HEK293 (cell line): ENCODE measurements at regions not wholly inside any gene's neighbourhood (a gene's known extent, or its start where the extent isn't known, plus 50 kb on each side); places are given as distances from the start of the nearest gene placed in this dataset.

ENCODE experiments used
- CTCF ChIA-PET: fragments of 350-600 bp; formaldehyde crosslinking; extraction: SDS; loops from one replicate; lab custom pipeline; 2021; ENCODE audit warnings: antibody characterized with exemption; lab: Yijun Ruan, JAX
- POLR2A ChIA-PET: fragments of 300-600 bp; formaldehyde crosslinking; extraction: SDS; loops from one replicate; lab custom pipeline; 2020; ENCODE audit warnings: antibody characterized with exemption, inconsistent platforms; lab: Yijun Ruan, JAX
- H3K27ac ChIP-seq: fragments of 200-500 bp; sonication (Bioruptor generic); 2 replicates; pipeline ENCODE4 v1.5.1; 2014; ENCODE audit warnings: low read depth, low read length, control low read depth, inconsistent platforms; ENCODE audit errors: extremely low read depth
- H3K36me3 ChIP-seq, 2 experiments: fragments of 200-500 bp in 1 of 2; sonication (Bioruptor generic) in 1 of 2; 1 replicate in 1 of 2; 2 replicates in 1 of 2; pipeline ENCODE4 v1.5.1; 2014 to 2017; ENCODE audit warnings: inconsistent platforms in 2 of 2, low read length in 2 of 2; ENCODE audit not compliant: control insufficient read depth in 2 of 2, insufficient read depth in 1 of 2
- H3K4me1 ChIP-seq: fragments of 200-500 bp; sonication (Bioruptor generic); 2 replicates; pipeline ENCODE4 v1.5.1; 2014; ENCODE audit warnings: mild to moderate bottlenecking, low read length, inconsistent platforms; ENCODE audit not compliant: control insufficient read depth, insufficient read depth
- H3K4me3 ChIP-seq: 2 replicates; pipeline ENCODE4 v1.5.1; 2011; ENCODE audit warnings: low read depth, mild to moderate bottlenecking, control low read depth, low read length, moderate library complexity
- H3K9me3 ChIP-seq: fragments of 200-500 bp; sonication (Bioruptor generic); 2 replicates; pipeline ENCODE4 v1.5.1; 2014; ENCODE audit warnings: low read depth, low read length, inconsistent platforms; ENCODE audit not compliant: control insufficient read depth, insufficient read depth
- KLF8 ChIP-seq: fragments of 450-650 bp; formaldehyde crosslinking; IDR thresholded peaks from 2 replicates; pipeline ENCODE4 v1.5.1; 2016; ENCODE audit warnings: missing biosample characterization, missing genetic modification characterization
- PRDM1 ChIP-seq: fragments of 450-650 bp; formaldehyde crosslinking; IDR thresholded peaks from 2 replicates; pipeline ENCODE4; 2016; ENCODE audit warnings: missing biosample characterization, missing genetic modification characterization
- SP3 ChIP-seq: fragments of 450-650 bp; formaldehyde crosslinking; IDR thresholded peaks from 2 replicates; pipeline ENCODE4 v1.5.1; 2016; ENCODE audit warnings: missing biosample characterization, missing genetic modification characterization
- ZBTB17 ChIP-seq: fragments of 450-650 bp; formaldehyde crosslinking; IDR thresholded peaks from 2 replicates; pipeline ENCODE4 v1.5.1; 2016; ENCODE audit warnings: missing biosample characterization, missing genetic modification characterization
- ZEB2 ChIP-seq: fragments of 450-650 bp; formaldehyde crosslinking; IDR thresholded peaks from 2 replicates; pipeline ENCODE4 v1.5.1; 2016; ENCODE audit warnings: missing biosample characterization, missing genetic modification characterization
- ZFP69B ChIP-seq: fragments of 450-650 bp; formaldehyde crosslinking; IDR thresholded peaks from 2 replicates; pipeline ENCODE4 v1.5.1; 2016; ENCODE audit warnings: missing biosample characterization, missing genetic modification characterization
- ZNF133 ChIP-seq: fragments of 450-650 bp; formaldehyde crosslinking; IDR thresholded peaks from 2 replicates; pipeline ENCODE4 v1.5.1; 2016; ENCODE audit warnings: missing biosample characterization, missing genetic modification characterization
- ZNF16 ChIP-seq: fragments of 450-650 bp; formaldehyde crosslinking; IDR thresholded peaks from 2 replicates; pipeline ENCODE4 v1.5.1; 2016; ENCODE audit warnings: low read depth, missing biosample characterization, missing genetic modification characterization
- ZNF169 ChIP-seq: fragments of 450-650 bp; formaldehyde crosslinking; IDR thresholded peaks from 2 replicates; pipeline ENCODE4 v1.5.1; 2016; ENCODE audit warnings: missing biosample characterization, missing genetic modification characterization
- ZNF311 ChIP-seq: fragments of 450-650 bp; formaldehyde crosslinking; IDR thresholded peaks from 2 replicates; pipeline ENCODE4 v1.5.1; 2017; ENCODE audit warnings: missing biosample characterization, missing genetic modification characterization, borderline replicate concordance
- ZNF423 ChIP-seq: fragments of 450-650 bp; formaldehyde crosslinking; IDR thresholded peaks from 2 replicates; pipeline ENCODE4 v1.5.1; 2016; ENCODE audit warnings: missing biosample characterization, missing genetic modification characterization
- ZNF530 ChIP-seq: fragments of 450-650 bp; formaldehyde crosslinking; IDR thresholded peaks from 2 replicates; pipeline ENCODE4 v1.5.1; 2016; ENCODE audit warnings: low read depth, missing biosample characterization, missing genetic modification characterization
- ZNF549 ChIP-seq: fragments of 450-650 bp; IDR thresholded peaks from 2 replicates; pipeline ENCODE4 v1.5.1; 2018; ENCODE audit warnings: missing biosample characterization, missing genetic modification characterization, mild to moderate bottlenecking, inconsistent platforms, moderate library complexity
- ZNF555 ChIP-seq: fragments of 450-650 bp; formaldehyde crosslinking; conservative IDR thresholded peaks from 2 replicates; pipeline ENCODE4 v1.5.1; 2017; ENCODE audit warnings: missing biosample characterization, mild to moderate bottlenecking, missing genetic modification characterization, inconsistent platforms
- ZNF558 ChIP-seq: fragments of 450-650 bp; formaldehyde crosslinking; IDR thresholded peaks from 2 replicates; pipeline ENCODE4 v1.5.1; 2016; ENCODE audit warnings: missing biosample characterization, missing genetic modification characterization
- ZNF596 ChIP-seq: fragments of 450-650 bp; IDR thresholded peaks from 2 replicates; pipeline ENCODE4 v1.5.0; 2018; ENCODE audit warnings: missing biosample characterization, mild to moderate bottlenecking, missing genetic modification characterization, moderate library complexity
- ZNF623 ChIP-seq: fragments of 450-650 bp; formaldehyde crosslinking; IDR thresholded peaks from 2 replicates; pipeline ENCODE4 v1.5.1; 2016; ENCODE audit warnings: missing biosample characterization, missing genetic modification characterization
- ZNF624 ChIP-seq: fragments of 450-650 bp; formaldehyde crosslinking; IDR thresholded peaks from 2 replicates; pipeline ENCODE4 v1.5.1; 2017; ENCODE audit warnings: missing biosample characterization, missing genetic modification characterization
- ZNF626 ChIP-seq: fragments of 450-650 bp; sonication (Bioruptor Pico); formaldehyde crosslinking; IDR thresholded peaks from 2 replicates; pipeline ENCODE4 v1.5.1; 2018; ENCODE audit warnings: missing biosample characterization, missing genetic modification characterization, inconsistent platforms
- ZNF670 ChIP-seq: fragments of 450-650 bp; formaldehyde crosslinking; IDR thresholded peaks from 2 replicates; pipeline ENCODE4 v1.5.1; 2016; ENCODE audit warnings: missing biosample characterization, missing genetic modification characterization, low read depth
- ZNF768 ChIP-seq: fragments of 450-650 bp; formaldehyde crosslinking; IDR thresholded peaks from 2 replicates; pipeline ENCODE4 v1.5.1; 2018; ENCODE audit warnings: missing biosample characterization, mild to moderate bottlenecking, missing genetic modification characterization
- ZNF776 ChIP-seq: fragments of 450-650 bp; formaldehyde crosslinking; IDR thresholded peaks from 2 replicates; pipeline ENCODE4 v1.5.0; 2017; ENCODE audit warnings: missing biosample characterization, missing genetic modification characterization, borderline replicate concordance
- TF ChIP-seq, protein P1 (sequence below): fragments of 450-650 bp; formaldehyde crosslinking; conservative IDR thresholded peaks from 2 replicates; pipeline ENCODE4 v1.5.1; 2016; ENCODE audit warnings: low read depth, missing biosample characterization, missing genetic modification characterization
- TF ChIP-seq, protein P2 (sequence below): fragments of 450-650 bp; formaldehyde crosslinking; IDR thresholded peaks from 2 replicates; pipeline ENCODE4 v1.5.1; 2016; ENCODE audit warnings: missing biosample characterization, missing genetic modification characterization
- TF ChIP-seq, protein P3 (sequence below): fragments of 450-650 bp; IDR thresholded peaks from 2 replicates; pipeline ENCODE4 v1.5.1; 2018; ENCODE audit warnings: missing biosample characterization, missing genetic modification characterization
- TF ChIP-seq, protein P4 (sequence below): fragments of 450-650 bp; formaldehyde crosslinking; IDR thresholded peaks from 2 replicates; pipeline ENCODE4 v1.5.1; 2016; ENCODE audit warnings: missing biosample characterization, missing genetic modification characterization

DNA sequence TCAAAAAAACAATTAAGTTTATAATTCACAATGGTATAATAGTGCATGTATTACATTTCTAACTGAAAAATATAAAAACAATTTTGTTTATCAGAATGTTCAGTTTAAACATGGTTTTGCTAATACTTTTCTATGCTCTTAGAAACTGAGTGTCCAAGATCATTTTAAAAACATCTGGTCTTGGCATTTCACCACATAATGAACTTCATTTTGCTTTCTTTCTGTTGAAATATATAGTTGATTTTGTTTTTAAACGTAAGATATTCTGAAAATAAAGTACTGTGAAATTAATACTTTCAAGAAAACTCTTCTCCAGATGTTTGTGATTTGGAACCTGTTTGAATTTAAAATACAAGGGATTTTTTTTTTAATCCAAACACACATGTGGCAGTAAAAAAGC, 264.4 kb downstream of the COL12A1 start:
- no peaks in the 10 kb centered on the region for H3K36me3 ChIP-seq
- H3K4me3 ChIP-seq = no peak overlapping the region
- H3K27ac ChIP-seq = no peak overlapping the region
- no peaks in the 10 kb centered on the region for H3K9me3 ChIP-seq
- ChIA-PET CTCF (interaction anchor here (0.8 kb wide), 1 partner anchor 33 kb away, joined by 5 read pairs; no protein-coding TSS in a partner anchor), POLR2A (no interaction called here)
- no peaks in the 10 kb centered on the region for H3K4me1 ChIP-seq
- TF ChIP-seq ZNF169 (no peak), ZEB2 (no peak), ZFP69B (tag by site-specific recombination) (no peak), SP3 (no peak), ZNF768 (tag by site-specific recombination) (no peak), ZNF549 (tag by site-specific recombination) (no peak), ZNF311 (tag by site-specific recombination) (no peak), ZBTB17 (no peak), KLF8 (no peak)

DNA sequence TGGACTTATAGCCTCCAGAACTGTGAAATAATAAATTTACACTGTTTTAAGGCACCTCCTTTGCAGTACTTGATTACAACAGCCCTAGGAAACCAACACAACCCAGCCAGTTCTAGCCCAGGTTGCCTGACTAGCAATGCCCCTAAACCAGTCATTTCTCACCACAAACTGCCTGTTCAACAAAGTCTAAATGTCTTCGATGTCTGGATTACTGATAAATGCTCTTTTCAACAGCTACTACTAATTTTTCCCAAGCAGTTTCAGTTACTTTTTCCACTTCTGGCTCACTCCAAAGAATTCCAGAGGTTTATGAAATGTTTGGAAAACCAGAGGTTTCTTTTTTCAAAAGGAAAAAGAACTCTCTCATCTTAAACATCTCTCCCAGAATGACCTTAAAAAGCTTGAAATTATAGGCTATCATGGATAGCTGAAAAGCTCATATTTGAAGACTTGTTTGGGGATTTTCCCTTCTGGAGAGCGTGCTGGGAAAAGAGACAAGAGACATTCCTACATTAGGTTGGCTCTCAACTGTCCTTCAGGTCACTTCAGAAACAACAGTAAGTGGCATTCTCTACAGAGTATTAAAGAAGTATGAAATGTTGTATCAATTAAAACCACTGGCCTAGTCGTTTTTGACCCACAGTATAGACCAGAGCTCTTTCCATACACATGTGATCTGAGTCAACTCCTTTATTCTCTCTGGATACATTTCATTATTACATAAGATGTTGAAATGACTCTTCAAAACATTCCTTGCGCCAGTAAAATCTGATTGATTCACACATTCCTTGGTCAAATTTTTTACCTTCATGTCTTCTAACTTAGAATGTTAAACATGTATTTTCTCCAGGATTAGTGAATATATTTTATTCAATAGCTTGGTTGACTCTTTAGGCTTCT, 265.9 kb downstream of the COL12A1 start:
- ChIA-PET CTCF (interaction anchor here (0.6 to 2.0 kb wide), 4 partner anchors 22 to 621 kb away, joined by 3 to 5 read pairs (median 4); no protein-coding TSS in a partner anchor), POLR2A (no interaction called here)
- H3K27ac ChIP-seq = no peak overlapping the region
- H3K4me1 ChIP-seq = no peaks in the 10 kb centered on the region
- H3K36me3 ChIP-seq = no peaks in the 10 kb centered on the region
- no peak overlapping the region for H3K4me3 ChIP-seq
- no peaks in the 10 kb centered on the region for H3K9me3 ChIP-seq
- TF ChIP-seq, protein P1, sequence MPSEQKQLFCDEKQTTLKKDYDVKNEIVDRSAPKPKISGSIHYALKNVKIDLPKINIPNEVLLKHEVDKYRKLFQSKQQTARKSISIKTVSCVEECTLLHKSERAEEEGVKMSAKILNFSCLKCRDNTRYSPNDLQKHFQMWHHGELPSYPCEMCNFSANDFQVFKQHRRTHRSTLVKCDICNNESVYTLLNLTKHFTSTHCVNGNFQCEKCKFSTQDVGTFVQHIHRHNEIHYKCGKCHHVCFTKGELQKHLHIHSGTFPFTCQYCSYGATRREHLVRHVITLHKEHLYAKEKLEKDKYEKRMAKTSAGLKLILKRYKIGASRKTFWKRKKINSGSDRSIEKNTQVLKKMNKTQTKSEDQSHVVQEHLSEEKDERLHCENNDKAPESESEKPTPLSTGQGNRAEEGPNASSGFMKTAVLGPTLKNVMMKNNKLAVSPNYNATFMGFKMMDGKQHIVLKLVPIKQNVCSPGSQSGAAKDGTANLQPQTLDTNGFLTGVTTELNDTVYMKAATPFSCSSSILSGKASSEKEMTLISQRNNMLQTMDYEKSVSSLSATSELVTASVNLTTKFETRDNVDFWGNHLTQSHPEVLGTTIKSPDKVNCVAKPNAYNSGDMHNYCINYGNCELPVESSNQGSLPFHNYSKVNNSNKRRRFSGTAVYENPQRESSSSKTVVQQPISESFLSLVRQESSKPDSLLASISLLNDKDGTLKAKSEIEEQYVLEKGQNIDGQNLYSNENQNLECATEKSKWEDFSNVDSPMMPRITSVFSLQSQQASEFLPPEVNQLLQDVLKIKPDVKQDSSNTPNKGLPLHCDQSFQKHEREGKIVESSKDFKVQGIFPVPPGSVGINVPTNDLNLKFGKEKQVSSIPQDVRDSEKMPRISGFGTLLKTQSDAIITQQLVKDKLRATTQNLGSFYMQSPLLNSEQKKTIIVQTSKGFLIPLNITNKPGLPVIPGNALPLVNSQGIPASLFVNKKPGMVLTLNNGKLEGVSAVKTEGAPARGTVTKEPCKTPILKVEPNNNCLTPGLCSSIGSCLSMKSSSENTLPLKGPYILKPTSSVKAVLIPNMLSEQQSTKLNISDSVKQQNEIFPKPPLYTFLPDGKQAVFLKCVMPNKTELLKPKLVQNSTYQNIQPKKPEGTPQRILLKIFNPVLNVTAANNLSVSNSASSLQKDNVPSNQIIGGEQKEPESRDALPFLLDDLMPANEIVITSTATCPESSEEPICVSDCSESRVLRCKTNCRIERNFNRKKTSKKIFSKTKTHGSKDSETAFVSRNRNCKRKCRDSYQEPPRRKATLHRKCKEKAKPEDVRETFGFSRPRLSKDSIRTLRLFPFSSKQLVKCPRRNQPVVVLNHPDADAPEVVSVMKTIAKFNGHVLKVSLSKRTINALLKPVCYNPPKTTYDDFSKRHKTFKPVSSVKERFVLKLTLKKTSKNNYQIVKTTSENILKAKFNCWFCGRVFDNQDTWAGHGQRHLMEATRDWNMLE = no peak
- TF ChIP-seq ZNF624 (tag by site-specific recombination) = no peak
- TF ChIP-seq, protein P2, sequence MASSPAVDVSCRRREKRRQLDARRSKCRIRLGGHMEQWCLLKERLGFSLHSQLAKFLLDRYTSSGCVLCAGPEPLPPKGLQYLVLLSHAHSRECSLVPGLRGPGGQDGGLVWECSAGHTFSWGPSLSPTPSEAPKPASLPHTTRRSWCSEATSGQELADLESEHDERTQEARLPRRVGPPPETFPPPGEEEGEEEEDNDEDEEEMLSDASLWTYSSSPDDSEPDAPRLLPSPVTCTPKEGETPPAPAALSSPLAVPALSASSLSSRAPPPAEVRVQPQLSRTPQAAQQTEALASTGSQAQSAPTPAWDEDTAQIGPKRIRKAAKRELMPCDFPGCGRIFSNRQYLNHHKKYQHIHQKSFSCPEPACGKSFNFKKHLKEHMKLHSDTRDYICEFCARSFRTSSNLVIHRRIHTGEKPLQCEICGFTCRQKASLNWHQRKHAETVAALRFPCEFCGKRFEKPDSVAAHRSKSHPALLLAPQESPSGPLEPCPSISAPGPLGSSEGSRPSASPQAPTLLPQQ (tag by site-specific recombination) = no peak
- no peak for TF ChIP-seq ZNF670 (tag by site-specific recombination)
- TF ChIP-seq ZNF623 (tag by site-specific recombination) = no peak
- no peak for TF ChIP-seq ZNF776
- TF ChIP-seq ZNF423 (tag by site-specific recombination) = no peak
- TF ChIP-seq, protein P3, sequence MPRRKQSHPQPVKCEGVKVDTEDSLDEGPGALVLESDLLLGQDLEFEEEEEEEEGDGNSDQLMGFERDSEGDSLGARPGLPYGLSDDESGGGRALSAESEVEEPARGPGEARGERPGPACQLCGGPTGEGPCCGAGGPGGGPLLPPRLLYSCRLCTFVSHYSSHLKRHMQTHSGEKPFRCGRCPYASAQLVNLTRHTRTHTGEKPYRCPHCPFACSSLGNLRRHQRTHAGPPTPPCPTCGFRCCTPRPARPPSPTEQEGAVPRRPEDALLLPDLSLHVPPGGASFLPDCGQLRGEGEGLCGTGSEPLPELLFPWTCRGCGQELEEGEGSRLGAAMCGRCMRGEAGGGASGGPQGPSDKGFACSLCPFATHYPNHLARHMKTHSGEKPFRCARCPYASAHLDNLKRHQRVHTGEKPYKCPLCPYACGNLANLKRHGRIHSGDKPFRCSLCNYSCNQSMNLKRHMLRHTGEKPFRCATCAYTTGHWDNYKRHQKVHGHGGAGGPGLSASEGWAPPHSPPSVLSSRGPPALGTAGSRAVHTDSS = no peak
- TF ChIP-seq ZNF555 (tag by site-specific recombination) = no peak
- TF ChIP-seq PRDM1 (tag by site-specific recombination) = no peak
- TF ChIP-seq, protein P4, sequence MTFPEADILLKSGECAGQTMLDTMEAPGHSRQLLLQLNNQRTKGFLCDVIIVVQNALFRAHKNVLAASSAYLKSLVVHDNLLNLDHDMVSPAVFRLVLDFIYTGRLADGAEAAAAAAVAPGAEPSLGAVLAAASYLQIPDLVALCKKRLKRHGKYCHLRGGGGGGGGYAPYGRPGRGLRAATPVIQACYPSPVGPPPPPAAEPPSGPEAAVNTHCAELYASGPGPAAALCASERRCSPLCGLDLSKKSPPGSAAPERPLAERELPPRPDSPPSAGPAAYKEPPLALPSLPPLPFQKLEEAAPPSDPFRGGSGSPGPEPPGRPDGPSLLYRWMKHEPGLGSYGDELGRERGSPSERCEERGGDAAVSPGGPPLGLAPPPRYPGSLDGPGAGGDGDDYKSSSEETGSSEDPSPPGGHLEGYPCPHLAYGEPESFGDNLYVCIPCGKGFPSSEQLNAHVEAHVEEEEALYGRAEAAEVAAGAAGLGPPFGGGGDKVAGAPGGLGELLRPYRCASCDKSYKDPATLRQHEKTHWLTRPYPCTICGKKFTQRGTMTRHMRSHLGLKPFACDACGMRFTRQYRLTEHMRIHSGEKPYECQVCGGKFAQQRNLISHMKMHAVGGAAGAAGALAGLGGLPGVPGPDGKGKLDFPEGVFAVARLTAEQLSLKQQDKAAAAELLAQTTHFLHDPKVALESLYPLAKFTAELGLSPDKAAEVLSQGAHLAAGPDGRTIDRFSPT (tag by site-specific recombination) = no peak
- TF ChIP-seq ZNF626 (tag by site-specific recombination) = no peak
- TF ChIP-seq ZNF133 = no peak
- TF ChIP-seq ZNF558 (tag by site-specific recombination) = no peak
- TF ChIP-seq ZNF530 (tag by site-specific recombination) = no peak
- TF ChIP-seq ZNF596 (tag by site-specific recombination) = no peak
- no peak for TF ChIP-seq ZNF16 (tag by site-specific recombination)
